ENCODE measurements at regions not wholly inside any gene's neighbourhood (a gene's known extent, or its start where the extent isn't known, plus 50 kb on each side); places are given as distances from the start of the nearest gene placed in this dataset.

DNA sequence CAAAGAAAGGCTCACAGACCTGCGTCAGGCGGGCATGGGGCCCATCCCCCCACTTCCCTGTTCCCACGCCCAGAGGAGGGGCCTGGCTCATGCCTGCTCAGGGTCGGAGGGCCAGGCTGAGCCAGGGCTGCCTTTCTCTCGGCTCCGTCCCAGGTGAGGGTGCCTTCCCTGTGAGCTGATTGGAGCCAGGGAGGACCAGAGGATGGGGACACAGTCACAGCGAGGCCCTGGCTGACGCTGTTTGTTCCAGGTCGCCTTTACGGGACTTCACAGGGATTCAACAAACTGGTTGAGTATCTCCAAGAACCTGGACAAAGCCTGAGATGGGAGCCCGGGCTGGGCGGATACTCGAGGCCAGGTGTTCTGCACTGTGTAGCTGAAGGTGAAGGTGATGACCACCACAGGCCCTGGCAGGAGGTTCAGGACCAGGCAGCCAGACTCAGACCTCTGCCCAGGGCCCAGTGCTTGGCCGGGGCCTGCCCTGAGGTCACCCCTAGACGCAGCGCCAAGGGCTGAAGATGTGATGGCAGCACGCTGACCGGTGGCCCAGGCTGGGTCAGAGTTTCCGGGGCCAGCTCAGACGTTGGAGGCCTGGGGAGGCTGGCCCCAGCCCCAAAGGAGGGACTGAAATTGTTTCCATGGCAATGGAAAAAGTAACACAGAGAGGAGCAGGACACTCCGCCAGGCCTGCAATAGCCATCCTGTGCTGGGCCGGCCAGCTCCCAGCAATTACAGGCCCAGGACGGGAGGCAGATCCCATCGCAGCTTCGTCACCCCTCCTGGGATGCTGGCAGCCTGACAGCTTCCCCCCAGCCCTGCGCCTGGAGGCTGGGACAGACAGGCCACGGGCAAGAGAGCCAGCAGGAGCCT is 65.3 kb upstream of the ADAMTS2 start:
- TF ChIP-seq, protein P1, sequence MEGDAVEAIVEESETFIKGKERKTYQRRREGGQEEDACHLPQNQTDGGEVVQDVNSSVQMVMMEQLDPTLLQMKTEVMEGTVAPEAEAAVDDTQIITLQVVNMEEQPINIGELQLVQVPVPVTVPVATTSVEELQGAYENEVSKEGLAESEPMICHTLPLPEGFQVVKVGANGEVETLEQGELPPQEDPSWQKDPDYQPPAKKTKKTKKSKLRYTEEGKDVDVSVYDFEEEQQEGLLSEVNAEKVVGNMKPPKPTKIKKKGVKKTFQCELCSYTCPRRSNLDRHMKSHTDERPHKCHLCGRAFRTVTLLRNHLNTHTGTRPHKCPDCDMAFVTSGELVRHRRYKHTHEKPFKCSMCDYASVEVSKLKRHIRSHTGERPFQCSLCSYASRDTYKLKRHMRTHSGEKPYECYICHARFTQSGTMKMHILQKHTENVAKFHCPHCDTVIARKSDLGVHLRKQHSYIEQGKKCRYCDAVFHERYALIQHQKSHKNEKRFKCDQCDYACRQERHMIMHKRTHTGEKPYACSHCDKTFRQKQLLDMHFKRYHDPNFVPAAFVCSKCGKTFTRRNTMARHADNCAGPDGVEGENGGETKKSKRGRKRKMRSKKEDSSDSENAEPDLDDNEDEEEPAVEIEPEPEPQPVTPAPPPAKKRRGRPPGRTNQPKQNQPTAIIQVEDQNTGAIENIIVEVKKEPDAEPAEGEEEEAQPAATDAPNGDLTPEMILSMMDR (IDR thresholded peaks at IDR 0.05), result no peak
- TF ChIP-seq POLR2A (IDR thresholded peaks at IDR 0.05), result no peak
- Histone ChIP-seq H3K9me3 (no peaks in the 10 kb centered on the region), H3K27ac (no peak overlapping the region), H3K36me3 (replicated peaks in 1 of 2; ENCODE audit: insufficient read depth in 1 of 2, low read depth in 2 of 2) (no peaks in the 10 kb centered on the region), H3K4me1 (no peaks in the 10 kb centered on the region), H3K27me3 (no peaks in the 10 kb centered on the region), H3K4me3 (no peak overlapping the region)
- WGBS, 2 donors, result 70 to 85% methylated on average over 8 to 25 of the region's 27 CpGs
- intact Hi-C loops (cut with DNase I), result no loop called here
- no peak for DNase-seq
- ATAC-seq, result no peak

DNA sequence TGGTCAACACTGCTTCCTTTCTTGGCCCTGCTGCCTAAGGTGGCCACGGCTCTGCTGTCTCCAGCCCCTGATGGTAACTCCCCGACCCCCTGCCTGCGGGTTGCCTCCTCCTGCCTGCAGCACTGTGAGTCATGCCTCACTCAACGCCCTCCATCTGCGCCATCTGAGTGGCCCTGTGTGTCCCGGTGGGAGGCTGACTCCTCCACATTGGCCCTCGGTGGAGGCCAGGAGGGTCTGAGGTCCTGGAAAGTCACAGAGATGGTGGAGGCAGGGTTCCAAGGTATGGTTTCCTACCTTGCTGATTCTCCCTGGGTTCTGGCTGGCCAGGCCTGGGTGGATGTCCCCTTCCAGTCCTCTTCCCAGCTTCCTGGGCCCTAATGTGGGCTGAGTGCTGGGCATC is 64.5 kb upstream of the ADAMTS2 start:
- TF ChIP-seq, protein P1 (IDR thresholded peaks at IDR 0.05), result no peak
- no peak for TF ChIP-seq POLR2A (IDR thresholded peaks at IDR 0.05)
- Histone ChIP-seq H3K27me3 (no peaks in the 10 kb centered on the region), H3K4me1 (no peaks in the 10 kb centered on the region), H3K36me3 (replicated peaks in 1 of 2; ENCODE audit: insufficient read depth in 1 of 2, low read depth in 2 of 2) (no peaks in the 10 kb centered on the region), H3K9me3 (no peaks in the 10 kb centered on the region), H3K4me3 (no peak overlapping the region), H3K27ac (no peak overlapping the region)
- intact Hi-C loops (cut with DNase I), result no loop called here
- 86 to 88% methylated on average over 7 of the region's 7 CpGs for WGBS, 2 donors
- ATAC-seq, result no peak
- no peak for DNase-seq

DNA sequence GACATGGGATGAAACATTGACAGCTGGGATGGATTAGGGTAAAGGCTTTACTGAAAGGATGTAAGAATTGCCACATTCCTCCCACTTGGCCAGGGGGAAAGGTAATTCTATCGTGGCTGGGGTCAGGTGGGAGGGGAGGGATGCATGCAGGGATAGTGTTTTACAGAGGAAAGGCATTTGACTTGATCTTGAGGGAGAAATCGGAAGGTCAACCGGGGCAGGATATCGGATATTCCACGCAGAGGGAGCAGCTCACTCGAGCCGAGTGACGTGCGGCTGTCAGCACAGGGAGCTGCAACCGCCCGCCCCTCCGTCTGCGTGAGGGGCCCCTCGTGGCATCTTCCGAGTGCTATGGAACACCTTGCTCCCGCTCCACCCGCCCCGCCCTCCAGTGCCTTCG is 63.4 kb upstream of the ADAMTS2 start:
- H3K36me3 ChIP-seq (replicated peaks in 1 of 2; ENCODE audit: insufficient read depth in 1 of 2, low read depth in 2 of 2), result no peaks in the 10 kb centered on the region
- intact Hi-C loops (cut with DNase I), result no loop called here
- TF ChIP-seq, protein P1 (IDR thresholded peaks at IDR 0.05), result no peak
- TF ChIP-seq POLR2A (IDR thresholded peaks at IDR 0.05), result no peak
- no peaks in the 10 kb centered on the region for H3K4me1 ChIP-seq
- H3K4me3 ChIP-seq, result no peak overlapping the region
- no peaks in the 10 kb centered on the region for H3K9me3 ChIP-seq
- ATAC-seq (no peak), DNase-seq (no peak)
- no peak overlapping the region for H3K27ac ChIP-seq
- no peaks in the 10 kb centered on the region for H3K27me3 ChIP-seq
- 74 to 80% methylated on average over 17 to 19 of the region's 19 CpGs for WGBS, 2 donors

DNA sequence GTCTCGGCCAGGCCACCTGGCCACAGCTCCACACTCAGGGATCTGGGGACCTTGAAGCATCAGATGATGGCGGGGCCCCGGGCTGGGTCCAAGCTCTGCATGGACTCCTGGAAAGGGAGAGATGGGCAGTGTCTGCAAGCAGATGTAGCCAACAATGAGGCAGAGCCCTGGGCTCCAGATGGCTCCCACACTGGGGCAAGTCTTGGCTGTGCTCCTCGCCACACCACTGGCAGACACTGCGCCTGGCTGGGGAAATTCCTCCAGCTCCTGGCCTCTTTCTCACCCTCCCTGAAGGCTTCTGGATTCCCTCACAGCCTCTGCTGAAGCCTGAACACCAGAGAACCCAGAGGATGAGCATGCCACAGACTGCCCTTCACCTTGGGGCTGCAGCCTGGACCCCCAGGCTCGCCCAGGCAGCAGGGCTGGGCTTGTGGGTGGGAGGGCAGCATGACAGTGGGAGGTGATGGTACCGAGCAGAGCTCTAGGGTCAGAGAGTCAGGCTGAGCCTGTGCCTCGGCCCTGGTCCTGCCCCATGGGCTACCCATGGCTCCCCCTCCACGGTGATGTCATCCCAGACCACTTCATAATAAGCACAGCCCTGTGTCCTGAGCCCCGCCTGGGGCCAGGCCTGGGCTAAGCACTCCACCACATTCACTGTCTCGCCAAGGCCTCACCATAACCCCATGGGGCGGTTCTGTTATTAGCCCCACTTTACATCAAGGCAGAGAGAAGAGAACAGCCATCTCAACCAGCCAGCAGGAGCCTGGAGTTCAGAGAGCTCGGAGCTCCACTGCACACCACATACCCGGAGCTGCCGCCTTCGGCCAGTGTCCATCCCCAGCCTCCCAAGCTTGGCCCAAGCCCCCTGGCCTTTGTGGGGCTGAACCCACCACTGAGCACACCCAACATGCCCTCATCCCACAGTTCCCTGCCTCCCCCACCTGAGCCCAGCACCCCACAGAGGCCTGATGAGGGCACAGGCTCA is 62.2 kb upstream of the ADAMTS2 start:
- no peaks in the 10 kb centered on the region for H3K4me1 ChIP-seq
- H3K4me3 ChIP-seq, result no peak overlapping the region
- no peak overlapping the region for H3K27ac ChIP-seq
- WGBS, 2 donors, result 69 to 93% methylated on average over 9 to 16 of the region's 16 CpGs
- DNase-seq (peak in 1 of 4 donors; percentile 11), ATAC-seq (no peak)
- H3K9me3 ChIP-seq, result no peaks in the 10 kb centered on the region
- H3K27me3 ChIP-seq, result no peaks in the 10 kb centered on the region
- H3K36me3 ChIP-seq (replicated peaks in 1 of 2; ENCODE audit: insufficient read depth in 1 of 2, low read depth in 2 of 2), result no peaks in the 10 kb centered on the region
- no peak for TF ChIP-seq POLR2A (IDR thresholded peaks at IDR 0.05)
- TF ChIP-seq, protein P1 (IDR thresholded peaks at IDR 0.05), result no peak
- intact Hi-C loops (cut with DNase I), result no loop called here
